ENCODE measurements at regions not wholly inside any gene's neighbourhood (a gene's known extent, or its start where the extent isn't known, plus 50 kb on each side); places are given as distances from the start of the nearest gene placed in this dataset.

DNA sequence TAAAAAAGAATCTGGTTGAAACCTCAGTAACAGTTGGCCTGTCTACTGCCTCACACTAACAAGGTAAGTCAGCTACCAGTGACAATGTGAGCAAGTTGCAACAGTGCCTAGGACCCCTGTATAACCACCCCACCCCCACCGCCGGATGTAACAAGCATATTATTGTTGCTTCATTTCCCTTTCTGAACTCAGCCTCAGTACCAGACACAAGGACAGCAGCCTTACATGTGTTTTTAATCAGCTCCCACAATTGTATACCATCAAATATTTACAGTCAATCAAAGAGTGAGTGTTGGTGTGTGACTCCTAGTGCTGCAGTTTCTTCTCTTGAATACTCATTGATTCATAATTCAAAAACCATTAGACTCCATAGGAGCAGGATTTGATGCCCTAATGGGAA is 96.4 kb downstream of the PYDC2 start:
- 0 to 6% methylated on average over 2 of the region's 2 CpGs for WGBS, 2 experiments (ENCODE audit: low coverage in 1 of 2, low lambda C conversion rate in 2 of 2, missing lambda C conversion rate in 2 of 2)

DNA sequence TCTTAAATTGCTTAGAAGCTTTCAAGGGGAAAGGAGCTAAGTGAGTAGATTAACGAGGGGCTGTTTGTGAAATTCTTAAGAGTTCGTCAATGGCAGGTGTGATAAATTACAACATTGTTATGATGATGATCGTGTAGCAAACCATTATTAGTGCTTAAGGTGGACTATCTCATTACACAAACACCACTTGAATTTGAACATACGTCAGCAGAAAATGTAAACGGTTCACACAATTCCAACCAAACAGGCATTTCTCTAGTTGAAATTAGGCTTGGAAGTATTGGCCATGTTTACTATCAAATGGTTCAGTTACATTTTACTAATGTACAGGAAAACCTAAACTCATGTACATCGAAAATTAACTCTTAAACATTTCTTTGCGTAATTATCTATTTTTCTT is 102.8 kb downstream of the PYDC2 start:
- whole genome bisulfite sequencing, 2 experiments (ENCODE audit: low coverage in 1 of 2, low lambda C conversion rate in 2 of 2, missing lambda C conversion rate in 2 of 2), result 19 to 23% methylated on average over 7 of the region's 7 CpGs
- no peak overlapping the region for H3K27ac ChIP-seq

More for the DNA sequence above, 96.4 kb downstream of the PYDC2 start:
- no peak overlapping the region for H3K4me3 ChIP-seq
- H4K20me1 ChIP-seq (ENCODE audit: insufficient read depth), result no peaks in the 10 kb centered on the region
- H3F3A ChIP-seq (ENCODE audit: insufficient read depth), result no peaks in the 10 kb centered on the region
- no peak for DNase-seq
- H3K9me2 ChIP-seq (ENCODE audit: insufficient read depth), result no peaks in the 10 kb centered on the region
- H3K4me1 ChIP-seq (ENCODE audit: insufficient read depth), result no peaks in the 10 kb centered on the region
- TF ChIP-seq EZH2phosphoT487 (IDR thresholded peaks at IDR 0.05; ENCODE audit: insufficient read depth, low read depth) (no peak), EZH2 (IDR thresholded peaks at IDR 0.05; ENCODE audit: insufficient read depth, poor library complexity, severe bottlenecking) (no peak)
- in situ Hi-C loops (cut with MboI), result no loop called here
- H3K27ac ChIP-seq, result no peak overlapping the region
- H3K9ac ChIP-seq, result no peak overlapping the region
- no peaks in the 10 kb centered on the region for H3K27me3 ChIP-seq (replicated peaks; ENCODE audit: insufficient read depth)
- no peaks in the 10 kb centered on the region for H3K9me3 ChIP-seq (ENCODE audit: low read depth)
- no peaks in the 10 kb centered on the region for H3K79me2 ChIP-seq (ENCODE audit: insufficient read depth)
- H3K4me2 ChIP-seq (ENCODE audit: unreplicated experiment), result no peak overlapping the region
- H2AFZ ChIP-seq, result no peak overlapping the region
- no peaks in the 10 kb centered on the region for H3K36me3 ChIP-seq (ENCODE audit: low read depth)

DNA sequence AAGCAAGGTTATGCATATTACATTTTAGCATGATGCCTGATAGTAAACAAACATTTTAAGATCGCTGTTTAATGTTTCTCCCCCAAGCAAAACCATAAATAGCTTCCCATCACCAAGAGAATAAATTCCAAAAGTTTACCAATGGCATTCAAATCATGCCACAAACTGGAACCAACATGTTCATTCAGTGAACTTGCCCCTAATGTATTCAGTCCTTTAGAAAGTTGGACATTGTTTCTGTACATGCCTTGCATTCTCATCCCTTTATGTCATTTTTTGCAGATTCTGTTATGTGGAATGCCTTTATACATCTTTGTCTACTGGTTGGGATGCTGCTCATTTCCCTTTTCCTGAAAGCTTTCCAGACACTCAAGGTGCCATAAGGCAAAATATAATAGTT is 105.5 kb downstream of the PYDC2 start:
- H3K36me3 ChIP-seq (ENCODE audit: low read depth), result no peaks in the 10 kb centered on the region
- no peaks in the 10 kb centered on the region for H3K9me3 ChIP-seq (ENCODE audit: low read depth)
- 0 to 7% methylated on average over 1 of the region's 1 CpG for WGBS, 2 experiments (ENCODE audit: low coverage in 1 of 2, low lambda C conversion rate in 2 of 2, missing lambda C conversion rate in 2 of 2)
- no peaks in the 10 kb centered on the region for H4K20me1 ChIP-seq (ENCODE audit: insufficient read depth)
- H3K4me1 ChIP-seq (ENCODE audit: insufficient read depth), result no peaks in the 10 kb centered on the region
- no peaks in the 10 kb centered on the region for H3K27me3 ChIP-seq (replicated peaks; ENCODE audit: insufficient read depth)
- TF ChIP-seq EZH2 (IDR thresholded peaks at IDR 0.05; ENCODE audit: insufficient read depth, poor library complexity, severe bottlenecking), result no peak
- TF ChIP-seq EZH2phosphoT487 (IDR thresholded peaks at IDR 0.05; ENCODE audit: insufficient read depth, low read depth), result no peak
- no peaks in the 10 kb centered on the region for H3F3A ChIP-seq (ENCODE audit: insufficient read depth)
- no peak for DNase-seq
- H2AFZ ChIP-seq, result no peak overlapping the region
- H3K9me2 ChIP-seq (ENCODE audit: insufficient read depth), result no peaks in the 10 kb centered on the region
- H3K79me2 ChIP-seq (ENCODE audit: insufficient read depth), result no peaks in the 10 kb centered on the region
- no peak overlapping the region for H3K4me2 ChIP-seq (ENCODE audit: unreplicated experiment)
- H3K9ac ChIP-seq, result no peak overlapping the region
- no peak overlapping the region for H3K4me3 ChIP-seq
- H3K27ac ChIP-seq, result no peak overlapping the region
- in situ Hi-C loops (cut with MboI), result no loop called here

More for the DNA sequence above, 102.8 kb downstream of the PYDC2 start:
- Histone ChIP-seq H3K4me1 (ENCODE audit: insufficient read depth) (no peaks in the 10 kb centered on the region), H3K27me3 (replicated peaks; ENCODE audit: insufficient read depth) (no peaks in the 10 kb centered on the region), H3F3A (ENCODE audit: insufficient read depth) (no peaks in the 10 kb centered on the region), H2AFZ (no peak overlapping the region), H3K9me3 (ENCODE audit: low read depth) (no peaks in the 10 kb centered on the region), H3K4me3 (no peak overlapping the region), H3K36me3 (ENCODE audit: low read depth) (no peaks in the 10 kb centered on the region), H3K79me2 (ENCODE audit: insufficient read depth) (no peaks in the 10 kb centered on the region), H3K4me2 (ENCODE audit: unreplicated experiment) (no peak overlapping the region), H3K9ac (no peak overlapping the region), H4K20me1 (ENCODE audit: insufficient read depth) (no peaks in the 10 kb centered on the region), H3K9me2 (ENCODE audit: insufficient read depth) (no peaks in the 10 kb centered on the region)
- TF ChIP-seq EZH2phosphoT487 (IDR thresholded peaks at IDR 0.05; ENCODE audit: insufficient read depth, low read depth) (no peak), EZH2 (IDR thresholded peaks at IDR 0.05; ENCODE audit: insufficient read depth, poor library complexity, severe bottlenecking) (no peak)
- in situ Hi-C loops (cut with MboI), result no loop called here
- no peak for DNase-seq

DNA sequence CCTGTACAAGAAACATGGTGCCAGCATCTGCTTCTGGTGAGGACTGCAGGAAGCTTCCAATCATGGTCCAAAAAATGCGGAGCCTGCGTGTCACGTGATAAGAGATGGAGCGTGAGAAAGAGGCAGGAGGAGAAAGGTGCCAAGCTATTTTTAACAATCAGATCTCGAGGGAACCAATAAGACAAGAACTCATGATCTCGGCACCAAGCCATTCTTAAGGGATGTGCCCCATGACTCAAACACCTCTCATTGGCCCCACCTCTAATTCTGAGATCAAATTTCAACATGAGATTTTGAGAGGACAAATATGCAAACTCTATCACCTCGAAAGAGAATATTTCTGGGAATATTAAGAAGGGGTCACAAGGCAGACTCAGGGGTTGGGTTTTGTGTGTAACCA is 107.2 kb downstream of the PYDC2 start:
- H3K4me1 ChIP-seq (ENCODE audit: insufficient read depth), result no peaks in the 10 kb centered on the region
- no peaks in the 10 kb centered on the region for H3K79me2 ChIP-seq (ENCODE audit: insufficient read depth)
- H3F3A ChIP-seq (ENCODE audit: insufficient read depth), result no peaks in the 10 kb centered on the region
- 46 to 48% methylated on average over 7 of the region's 7 CpGs for WGBS, 2 experiments (ENCODE audit: low coverage in 1 of 2, low lambda C conversion rate in 2 of 2, missing lambda C conversion rate in 2 of 2)
- no peaks in the 10 kb centered on the region for H3K9me3 ChIP-seq (ENCODE audit: low read depth)
- in situ Hi-C loops (cut with MboI), result no loop called here
- DNase-seq, result no peak
- H3K27ac ChIP-seq, result no peak overlapping the region
- no peaks in the 10 kb centered on the region for H3K27me3 ChIP-seq (replicated peaks; ENCODE audit: insufficient read depth)
- H3K4me2 ChIP-seq (ENCODE audit: unreplicated experiment), result no peak overlapping the region
- H2AFZ ChIP-seq, result no peak overlapping the region
- no peaks in the 10 kb centered on the region for H3K36me3 ChIP-seq (ENCODE audit: low read depth)
- TF ChIP-seq EZH2phosphoT487 (IDR thresholded peaks at IDR 0.05; ENCODE audit: insufficient read depth, low read depth) (no peak), EZH2 (IDR thresholded peaks at IDR 0.05; ENCODE audit: insufficient read depth, poor library complexity, severe bottlenecking) (no peak)
- no peak overlapping the region for H3K9ac ChIP-seq
- no peak overlapping the region for H3K4me3 ChIP-seq
- H4K20me1 ChIP-seq (ENCODE audit: insufficient read depth), result no peaks in the 10 kb centered on the region
- no peaks in the 10 kb centered on the region for H3K9me2 ChIP-seq (ENCODE audit: insufficient read depth)

DNA sequence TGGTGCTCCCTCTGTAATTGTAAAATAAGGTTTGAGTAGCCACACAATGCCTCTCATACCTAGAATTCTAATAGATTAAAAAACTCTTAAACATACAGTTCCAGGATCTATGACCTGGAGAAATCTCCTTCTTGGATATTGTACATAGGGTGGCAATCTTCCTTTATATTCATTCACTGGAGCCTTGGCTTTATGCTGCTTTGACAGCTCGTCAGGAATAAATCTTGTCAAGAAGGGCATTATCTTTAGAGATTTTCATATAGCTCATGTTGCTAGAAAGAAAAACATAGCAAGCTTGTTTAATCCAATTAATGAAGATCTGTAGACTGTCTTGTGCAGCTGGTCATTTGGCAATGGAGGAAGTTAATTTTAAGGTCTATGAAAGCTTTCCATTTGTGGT is 131.1 kb downstream of the PYDC2 start:
- H2AFZ ChIP-seq, result no peak overlapping the region
- H3K27ac ChIP-seq, result no peak overlapping the region
- H3K4me3 ChIP-seq, result no peak overlapping the region
- no peaks in the 10 kb centered on the region for H3K36me3 ChIP-seq (ENCODE audit: low read depth)
- in situ Hi-C loops (cut with MboI), result no loop called here
- H4K20me1 ChIP-seq (ENCODE audit: insufficient read depth), result no peaks in the 10 kb centered on the region
- no peaks in the 10 kb centered on the region for H3K4me1 ChIP-seq (ENCODE audit: insufficient read depth)
- H3K9me2 ChIP-seq (ENCODE audit: insufficient read depth), result no peaks in the 10 kb centered on the region
- H3K4me2 ChIP-seq (ENCODE audit: unreplicated experiment), result no peak overlapping the region
- no peaks in the 10 kb centered on the region for H3K27me3 ChIP-seq (replicated peaks; ENCODE audit: insufficient read depth)
- 0 to 3% methylated on average over 1 of the region's 1 CpG for WGBS, 2 experiments (ENCODE audit: low coverage in 1 of 2, low lambda C conversion rate in 2 of 2, missing lambda C conversion rate in 2 of 2)
- H3K9ac ChIP-seq, result no peak overlapping the region
- DNase-seq, result no peak
- H3F3A ChIP-seq (ENCODE audit: insufficient read depth), result no peaks in the 10 kb centered on the region
- no peaks in the 10 kb centered on the region for H3K79me2 ChIP-seq (ENCODE audit: insufficient read depth)
- no peak for TF ChIP-seq EZH2 (IDR thresholded peaks at IDR 0.05; ENCODE audit: insufficient read depth, poor library complexity, severe bottlenecking)
- no peaks in the 10 kb centered on the region for H3K9me3 ChIP-seq (ENCODE audit: low read depth)

Measured in GM23248 (cell line).